Type B pancreatic cell (in vitro differentiated cells): ENCODE measurements at regions not wholly inside any gene's neighbourhood (a gene's known extent, or its start where the extent isn't known, plus 50 kb on each side); places are given as distances from the start of the nearest gene placed in this dataset.

Experiments
- DNase-seq: peaks from one replicate; pipeline ENCODE4 v3.0.0; 2021; ENCODE audit warnings: mixed read lengths; ENCODE audit not compliant: unreplicated experiment; ENCODE audit errors: extremely low spot score
- H3K27ac Mint-ChIP-seq: 2 replicates; pipeline ENCODE4 v1.8.0; 2021; ENCODE audit warnings: mild to moderate bottlenecking, mixed read lengths
- H3K27me3 Mint-ChIP-seq: 2 replicates; pipeline ENCODE4 v1.8.0; 2021; ENCODE audit warnings: mixed read lengths
- H3K36me3 Mint-ChIP-seq: 2 replicates; pipeline ENCODE4 v1.8.0; 2021; ENCODE audit warnings: mixed read lengths
- H3K4me1 Mint-ChIP-seq: one replicate; pipeline ENCODE4 v1.8.0; 2021; ENCODE audit warnings: mixed read lengths; ENCODE audit not compliant: unreplicated experiment
- H3K4me3 Mint-ChIP-seq: 2 replicates; pipeline ENCODE4 v1.8.0; 2021; ENCODE audit warnings: mild to moderate bottlenecking, mixed read lengths
- H3K9me3 Mint-ChIP-seq: 2 replicates; pipeline ENCODE4 v1.8.0; 2021; ENCODE audit warnings: mixed read lengths
- TF ChIP-seq, protein P1 (sequence below): fragments of 200-600 bp; sonication (generic); conservative IDR thresholded peaks from 2 replicates; pipeline ENCODE4 v1.5.0; 2021; ENCODE audit warnings: antibody characterized with exemption, mild to moderate bottlenecking

DNA sequence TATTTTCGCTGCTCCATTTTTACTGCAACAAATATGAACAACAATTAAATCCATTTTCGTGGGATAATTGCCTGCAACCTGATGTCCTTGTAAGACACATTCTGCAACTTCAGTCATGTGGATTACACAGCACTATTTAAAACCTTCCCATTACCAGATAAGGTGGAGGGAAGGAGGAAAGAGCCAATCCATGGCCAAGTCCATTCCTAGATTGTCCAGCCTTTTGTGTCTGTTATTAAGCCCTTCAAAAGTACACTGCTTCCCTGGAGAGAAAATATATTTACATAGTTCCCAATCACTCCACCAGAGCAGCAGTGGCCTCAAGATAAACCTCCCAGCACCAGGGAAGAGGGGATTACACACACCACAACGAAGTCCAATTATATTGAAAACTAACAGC is 347.9 kb downstream of the CDH26 start:
- H3K27me3 Mint-ChIP-seq, result peaks cover 4% of the 10 kb centered on the region
- H3K36me3 Mint-ChIP-seq, result no peaks in the 10 kb centered on the region
- no peak overlapping the region for H3K4me3 Mint-ChIP-seq
- TF ChIP-seq, protein P1, sequence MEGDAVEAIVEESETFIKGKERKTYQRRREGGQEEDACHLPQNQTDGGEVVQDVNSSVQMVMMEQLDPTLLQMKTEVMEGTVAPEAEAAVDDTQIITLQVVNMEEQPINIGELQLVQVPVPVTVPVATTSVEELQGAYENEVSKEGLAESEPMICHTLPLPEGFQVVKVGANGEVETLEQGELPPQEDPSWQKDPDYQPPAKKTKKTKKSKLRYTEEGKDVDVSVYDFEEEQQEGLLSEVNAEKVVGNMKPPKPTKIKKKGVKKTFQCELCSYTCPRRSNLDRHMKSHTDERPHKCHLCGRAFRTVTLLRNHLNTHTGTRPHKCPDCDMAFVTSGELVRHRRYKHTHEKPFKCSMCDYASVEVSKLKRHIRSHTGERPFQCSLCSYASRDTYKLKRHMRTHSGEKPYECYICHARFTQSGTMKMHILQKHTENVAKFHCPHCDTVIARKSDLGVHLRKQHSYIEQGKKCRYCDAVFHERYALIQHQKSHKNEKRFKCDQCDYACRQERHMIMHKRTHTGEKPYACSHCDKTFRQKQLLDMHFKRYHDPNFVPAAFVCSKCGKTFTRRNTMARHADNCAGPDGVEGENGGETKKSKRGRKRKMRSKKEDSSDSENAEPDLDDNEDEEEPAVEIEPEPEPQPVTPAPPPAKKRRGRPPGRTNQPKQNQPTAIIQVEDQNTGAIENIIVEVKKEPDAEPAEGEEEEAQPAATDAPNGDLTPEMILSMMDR, result no peak
- no peaks in the 10 kb centered on the region for H3K9me3 Mint-ChIP-seq
- H3K27ac Mint-ChIP-seq, result no peak overlapping the region
- peaks cover 10% of the 10 kb centered on the region for H3K4me1 Mint-ChIP-seq
- no peak for DNase-seq

DNA sequence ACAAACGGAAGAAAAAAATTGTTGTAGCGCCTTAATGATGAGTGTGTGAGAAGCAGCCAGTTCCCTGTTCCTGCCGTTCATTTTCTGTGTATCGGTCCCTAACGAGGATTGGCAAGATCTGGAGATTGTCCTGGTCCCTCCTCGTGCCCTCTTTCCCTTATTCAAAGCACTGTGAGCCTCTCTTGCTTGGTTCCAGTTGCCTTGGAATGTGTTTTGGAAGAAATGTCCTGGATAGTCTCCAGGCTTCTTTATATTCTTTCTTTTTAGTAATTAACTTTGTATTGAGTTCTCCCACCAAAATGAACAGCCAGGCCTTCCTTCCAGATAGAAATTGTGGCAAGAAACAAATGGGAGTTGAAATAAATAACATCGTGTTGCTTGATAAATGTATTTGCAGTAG is 348.3 kb downstream of the CDH26 start:
- TF ChIP-seq, protein P1, result no peak
- peaks cover 4% of the 10 kb centered on the region for H3K27me3 Mint-ChIP-seq
- H3K27ac Mint-ChIP-seq, result no peak overlapping the region

DNA sequence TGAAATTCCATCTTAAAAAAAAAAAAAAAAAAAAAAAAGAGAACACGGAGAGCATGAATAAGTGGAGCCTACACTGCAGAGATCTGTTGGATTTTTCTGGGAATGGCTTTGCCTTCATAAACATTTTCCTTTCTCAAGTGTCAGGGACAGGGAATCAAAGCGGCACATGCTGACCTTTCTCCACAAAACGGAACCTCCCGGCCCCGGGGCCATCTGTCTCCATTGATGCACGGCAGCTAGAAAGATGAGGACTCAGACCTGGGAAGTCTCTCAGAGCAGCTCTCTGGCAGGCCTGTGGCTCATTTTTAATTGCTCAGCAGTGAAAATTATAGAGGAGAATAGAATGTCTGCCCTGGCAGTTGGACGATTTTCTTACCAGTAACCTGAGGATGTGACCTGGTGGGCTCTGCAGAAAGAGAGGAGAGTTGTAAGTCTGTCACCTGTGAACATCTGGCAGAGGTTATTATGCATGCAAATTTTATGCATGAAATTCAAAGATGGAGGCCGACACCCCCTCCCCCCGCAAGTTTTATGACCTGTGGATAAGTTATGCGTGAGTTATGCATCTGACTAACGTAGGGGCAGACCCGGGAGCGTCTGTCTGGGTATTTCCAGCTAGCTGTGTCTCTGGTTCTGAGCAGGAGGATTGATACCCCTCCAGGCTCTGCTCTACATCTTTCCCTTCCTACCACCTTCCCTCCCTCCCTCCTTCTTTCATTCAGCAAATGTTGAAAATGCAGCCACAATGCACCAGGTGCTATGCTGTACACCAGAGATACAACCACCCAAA is 352.5 kb downstream of the CDH26 start:
- Mint-ChIP-seq H3K4me3 (no peak overlapping the region), H3K4me1 (peaks cover 12% of the 10 kb centered on the region), H3K27me3 (peaks cover 14% of the 10 kb centered on the region), H3K36me3 (no peaks in the 10 kb centered on the region), H3K27ac (no peak overlapping the region), H3K9me3 (no peaks in the 10 kb centered on the region)
- DNase-seq, result no peak
- TF ChIP-seq, protein P1, result no peak

More for the DNA sequence above, 348.3 kb downstream of the CDH26 start:
- Mint-ChIP-seq H3K9me3 (no peaks in the 10 kb centered on the region), H3K4me1 (peaks cover 10% of the 10 kb centered on the region), H3K4me3 (no peak overlapping the region), H3K36me3 (no peaks in the 10 kb centered on the region)
- no peak for DNase-seq

DNA sequence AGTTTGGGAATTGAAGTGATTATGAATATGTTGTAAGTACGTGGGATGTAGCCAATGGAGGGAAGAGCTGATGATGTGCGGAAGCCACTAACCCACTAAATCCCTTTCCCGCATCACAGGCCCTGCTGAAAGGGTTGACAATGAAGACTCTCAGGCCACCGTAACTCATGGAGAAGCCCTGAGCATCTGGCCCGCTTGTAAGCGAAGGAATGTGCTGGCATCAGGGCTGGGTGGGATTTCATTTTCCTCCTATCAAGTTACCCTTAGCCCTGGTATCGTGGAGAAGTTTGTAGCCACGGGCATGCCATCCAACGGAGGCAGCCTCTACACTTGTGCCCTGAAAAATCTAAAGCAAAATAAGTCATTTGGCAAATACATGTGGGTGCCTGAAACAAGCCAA is 355.0 kb downstream of the CDH26 start:
- Mint-ChIP-seq H3K9me3 (no peaks in the 10 kb centered on the region), H3K36me3 (no peaks in the 10 kb centered on the region), H3K27me3 (peaks cover 21% of the 10 kb centered on the region), H3K4me3 (no peak overlapping the region), H3K27ac (no peak overlapping the region), H3K4me1 (peaks cover 9% of the 10 kb centered on the region)
- TF ChIP-seq, protein P1, result no peak
- no peak for DNase-seq

DNA sequence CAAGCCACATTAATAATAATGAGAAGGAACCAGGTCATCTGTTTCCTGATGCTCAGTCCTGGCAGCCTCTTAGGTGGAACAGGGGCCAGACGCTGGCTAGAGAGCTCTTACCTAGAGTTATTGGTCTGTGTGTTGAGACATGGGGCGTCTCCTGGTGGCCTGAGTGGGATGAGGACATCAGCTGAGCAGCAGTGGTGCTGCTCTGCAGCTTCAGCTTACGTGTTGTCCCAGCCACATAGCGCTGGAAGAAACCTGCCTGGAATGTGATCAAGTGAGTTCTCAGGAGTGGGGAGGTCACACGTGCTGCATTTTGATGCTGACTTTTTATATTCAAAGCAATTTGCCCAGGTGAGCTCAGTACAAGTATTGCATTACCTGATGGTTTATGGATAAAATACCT is 355.4 kb downstream of the CDH26 start:
- Mint-ChIP-seq H3K36me3 (no peaks in the 10 kb centered on the region), H3K27ac (no peak overlapping the region), H3K27me3 (peaks cover 21% of the 10 kb centered on the region), H3K9me3 (no peaks in the 10 kb centered on the region), H3K4me1 (peaks cover 9% of the 10 kb centered on the region), H3K4me3 (no peak overlapping the region)
- DNase-seq, result no peak
- TF ChIP-seq, protein P1, result no peak
